HG03378 (cell line): ENCODE measurements at regions not wholly inside any gene's neighbourhood (a gene's known extent, or its start where the extent isn't known, plus 50 kb on each side); places are given as distances from the start of the nearest gene placed in this dataset.
"Not testable (repeated sequence)": the region's sequence is repeated elsewhere in the genome, so short reads cannot be mapped to it uniquely, and the experiment has no call there.

Source experiments
- ATAC-seq: cut with Tn5 transposase; IDR thresholded peaks from one replicate; pipeline ENCODE4 v1.9.1; 2021; ENCODE audit warnings: mild to moderate bottlenecking, moderate library complexity; ENCODE audit not compliant: unreplicated experiment

DNA sequence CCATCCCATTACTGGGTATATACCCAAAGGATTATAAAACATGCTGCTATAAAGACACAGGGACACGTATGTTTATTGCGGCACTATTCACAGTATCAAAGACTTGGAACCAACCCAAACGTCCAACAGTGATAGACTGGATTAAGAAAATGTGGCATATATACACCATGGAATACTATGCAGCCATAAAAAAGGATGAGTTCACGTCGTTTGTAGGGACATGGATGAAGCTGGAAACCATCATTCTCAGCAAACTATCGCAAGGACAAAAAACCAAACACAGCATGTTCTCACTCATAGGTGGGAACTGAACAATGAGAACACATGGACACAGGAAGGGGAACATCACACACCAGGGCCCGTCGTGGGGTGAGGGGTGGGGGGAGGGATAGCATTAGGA, 106.1 kb downstream of the CHD1L start:
- ATAC-seq: not testable (repeated sequence)

DNA sequence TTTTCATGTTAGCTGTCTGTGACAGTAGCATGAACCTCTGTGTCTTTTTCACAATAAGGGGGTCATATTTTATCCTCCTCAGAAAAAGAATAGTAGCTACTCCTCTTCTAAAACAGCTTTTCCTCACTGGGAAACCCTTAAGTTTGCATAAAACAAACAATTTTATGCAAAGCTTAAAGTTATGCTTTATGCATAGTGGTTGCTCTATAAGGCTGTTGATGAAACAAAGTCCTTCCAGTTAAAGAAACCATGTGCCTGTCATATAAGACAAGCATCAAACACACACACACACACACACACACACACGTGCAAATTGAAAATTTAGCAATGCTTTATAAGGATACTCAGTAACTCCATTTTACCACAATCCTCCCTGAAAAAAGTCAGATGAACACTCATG, 107.0 kb downstream of the CHD1L start:
- no peak for ATAC-seq

- no peak for ATAC-seq
Observed at GRCh38 chr1:147351140-147351835, 108.8 kb downstream of the CHD1L start.

GRCh38 chr1:147377263-147378246, 135.1 kb downstream of the CHD1L start:
- no peak for ATAC-seq

DNA sequence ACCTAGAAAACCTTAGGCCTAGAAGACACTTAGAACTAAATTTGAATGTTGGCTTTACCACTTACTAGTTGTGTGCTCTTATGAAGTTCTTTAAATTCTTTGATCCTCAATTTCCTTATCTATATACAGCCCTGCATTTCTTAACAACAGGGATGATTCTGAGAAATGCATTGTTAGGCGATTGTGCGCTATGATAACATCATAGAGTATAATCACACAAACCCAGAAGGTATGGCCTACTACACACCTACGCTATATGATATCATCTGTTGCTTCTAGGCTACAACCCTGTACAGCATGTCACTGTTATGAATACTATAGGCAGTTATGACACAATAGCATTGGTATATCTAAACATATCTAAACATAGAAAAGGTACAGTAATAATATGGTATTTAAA, 137.4 kb downstream of the CHD1L start:
- ATAC-seq: no peak

DNA sequence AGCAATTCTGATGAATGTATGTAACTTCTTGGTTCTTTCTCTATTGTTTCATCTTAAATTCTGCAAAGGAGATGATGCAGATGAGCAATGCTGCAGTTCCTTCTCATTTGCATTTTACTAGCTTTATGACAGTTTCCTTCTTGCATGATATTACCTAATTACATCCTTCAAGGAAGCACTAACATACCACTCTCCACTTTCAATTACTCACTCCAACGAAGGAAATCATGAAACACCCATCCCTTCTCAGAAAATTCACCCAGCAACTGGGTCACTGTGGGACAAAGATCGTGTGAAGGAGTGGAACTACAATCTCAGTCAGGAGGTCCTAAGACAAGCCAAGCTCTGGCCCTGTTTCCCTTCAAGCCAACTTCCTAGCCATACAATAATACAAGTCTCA, 142.3 kb downstream of the CHD1L start:
- ATAC-seq: no peak

GRCh38 chr1:147388969-147389368, 146.5 kb downstream of the CHD1L start:
- no peak for ATAC-seq

DNA sequence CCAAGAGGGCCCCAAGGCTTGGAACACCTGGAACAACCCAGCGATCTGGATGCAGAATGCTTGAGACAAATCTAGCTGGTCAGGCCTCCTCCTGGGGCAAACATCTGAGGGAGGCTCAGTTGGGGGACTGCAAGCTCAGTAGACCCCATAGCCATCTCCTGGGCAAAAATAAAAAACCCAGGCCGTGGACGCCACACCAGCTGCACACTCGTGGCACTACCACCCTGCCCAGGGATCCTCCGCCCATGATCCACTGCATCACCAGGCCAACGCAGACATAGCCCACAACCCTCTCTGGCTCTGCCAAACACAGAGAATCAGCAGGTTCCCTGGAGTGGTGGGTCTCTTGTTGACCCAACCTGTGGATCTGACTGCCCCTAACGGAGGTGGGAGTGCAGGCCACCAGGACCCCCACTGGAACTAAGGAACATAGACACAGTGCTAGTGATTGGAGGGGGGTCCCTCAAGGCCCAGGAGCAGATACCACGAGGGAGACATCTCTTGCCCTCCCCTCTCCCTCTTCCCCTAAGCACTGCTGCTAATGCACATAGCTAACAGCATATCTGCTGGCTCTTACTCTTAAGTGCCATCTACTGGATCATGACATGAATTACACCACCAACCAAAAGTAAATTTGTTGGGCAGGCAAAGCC, 147.2 kb downstream of the CHD1L start:
- peak; percentile 56 for ATAC-seq

DNA sequence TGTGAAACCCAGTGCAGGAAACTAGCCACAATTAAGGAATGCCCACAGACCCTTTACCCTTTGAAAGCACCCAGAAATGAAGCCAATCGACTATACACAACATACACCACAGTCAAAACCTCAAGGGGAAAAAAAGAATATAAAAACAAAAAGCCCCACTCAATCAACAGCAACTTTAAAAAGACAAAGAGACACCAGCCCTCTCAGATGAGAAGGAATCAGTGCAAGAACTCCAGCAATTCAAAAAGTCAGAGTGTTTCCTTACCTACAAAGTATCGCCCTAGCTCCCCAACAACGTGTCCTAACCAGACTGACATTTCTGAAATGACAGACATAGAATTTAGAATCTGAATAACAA, 147.7 kb downstream of the CHD1L start:
- ATAC-seq: no peak

- ATAC-seq: no peak
Observed at GRCh38 chr1:147391114-147391513, 148.6 kb downstream of the CHD1L start.

DNA sequence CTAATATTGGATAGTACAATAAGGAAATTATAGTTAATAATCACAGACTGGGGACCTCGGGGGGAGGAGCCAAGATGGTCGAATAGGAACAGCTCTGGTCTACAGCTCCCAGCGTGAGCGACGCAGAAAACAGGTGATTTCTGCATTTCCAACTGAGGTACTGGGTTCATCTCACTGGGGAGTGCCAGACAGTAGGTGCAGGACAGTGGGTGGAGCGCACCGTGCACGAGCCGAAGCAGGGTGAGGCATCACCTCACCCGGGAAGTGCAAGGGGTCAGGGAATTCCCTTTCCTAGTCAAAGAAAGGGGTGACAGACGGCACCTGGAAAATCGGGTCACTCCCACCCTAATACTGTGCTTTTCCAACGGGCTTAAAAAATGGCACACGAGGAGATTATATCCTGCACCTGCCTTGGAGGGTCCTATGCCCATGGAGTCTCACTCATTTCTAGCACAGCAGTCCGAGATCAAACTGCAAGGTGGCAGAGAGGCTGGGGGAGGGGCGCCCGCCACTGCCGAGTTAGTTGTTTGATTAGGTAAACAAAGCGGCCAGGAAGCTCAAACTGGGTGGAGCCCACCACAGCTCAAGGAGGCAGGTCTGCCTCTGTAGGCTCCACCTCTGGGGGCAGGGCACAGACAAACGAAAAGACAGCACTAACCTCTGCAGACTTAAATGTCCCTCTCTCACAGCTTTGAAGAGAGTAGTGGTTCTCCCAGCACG, 138.8 kb upstream of the BCL9 start:
- ATAC-seq: not testable (repeated sequence)

DNA sequence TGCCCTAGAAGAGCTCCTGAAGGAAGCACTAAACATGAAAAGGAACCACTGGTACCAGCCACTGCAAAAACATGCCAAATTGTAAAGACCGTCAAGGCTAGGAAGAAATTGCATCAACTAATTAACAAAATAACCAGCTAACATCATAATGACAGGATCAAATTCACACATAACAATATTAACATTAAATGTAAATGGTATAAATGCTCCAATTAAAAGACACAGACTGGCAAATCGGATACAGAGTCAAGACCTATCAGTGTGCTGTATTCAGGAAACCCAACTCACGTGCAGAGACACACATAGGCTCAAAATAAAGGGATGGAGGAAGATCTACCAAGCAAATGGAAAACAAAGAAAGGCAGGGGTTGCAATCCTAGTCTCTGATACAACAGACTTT, 137.0 kb upstream of the BCL9 start:
- ATAC-seq: not testable (repeated sequence)

GRCh38 chr1:147409886-147410285, 131.4 kb upstream of the BCL9 start:
- ATAC-seq: no peak

DNA sequence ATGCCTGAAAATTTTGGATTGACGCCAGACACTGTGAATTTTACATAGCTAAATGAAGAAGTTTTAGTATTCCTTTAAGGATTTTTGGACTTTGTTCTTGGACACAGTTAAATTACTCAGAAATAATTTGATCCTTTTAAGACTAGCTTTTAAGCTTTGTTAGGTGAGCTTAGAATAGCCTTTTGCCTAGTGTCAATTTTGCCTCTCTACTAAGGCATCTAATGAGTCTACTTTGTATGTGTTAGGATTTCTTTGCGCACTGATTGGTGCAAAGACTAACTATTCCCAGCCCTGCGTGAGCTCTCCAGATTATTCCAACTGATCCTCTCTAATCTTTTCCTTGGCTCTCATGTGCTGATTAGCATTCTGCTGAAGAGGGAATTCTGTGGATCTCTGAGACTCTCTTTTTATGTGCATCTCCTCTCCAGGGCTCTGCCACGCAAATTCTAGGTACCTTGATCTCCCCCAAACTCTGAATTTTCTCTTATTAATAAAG, 128.1 kb upstream of the BCL9 start:
- no peak for ATAC-seq

DNA sequence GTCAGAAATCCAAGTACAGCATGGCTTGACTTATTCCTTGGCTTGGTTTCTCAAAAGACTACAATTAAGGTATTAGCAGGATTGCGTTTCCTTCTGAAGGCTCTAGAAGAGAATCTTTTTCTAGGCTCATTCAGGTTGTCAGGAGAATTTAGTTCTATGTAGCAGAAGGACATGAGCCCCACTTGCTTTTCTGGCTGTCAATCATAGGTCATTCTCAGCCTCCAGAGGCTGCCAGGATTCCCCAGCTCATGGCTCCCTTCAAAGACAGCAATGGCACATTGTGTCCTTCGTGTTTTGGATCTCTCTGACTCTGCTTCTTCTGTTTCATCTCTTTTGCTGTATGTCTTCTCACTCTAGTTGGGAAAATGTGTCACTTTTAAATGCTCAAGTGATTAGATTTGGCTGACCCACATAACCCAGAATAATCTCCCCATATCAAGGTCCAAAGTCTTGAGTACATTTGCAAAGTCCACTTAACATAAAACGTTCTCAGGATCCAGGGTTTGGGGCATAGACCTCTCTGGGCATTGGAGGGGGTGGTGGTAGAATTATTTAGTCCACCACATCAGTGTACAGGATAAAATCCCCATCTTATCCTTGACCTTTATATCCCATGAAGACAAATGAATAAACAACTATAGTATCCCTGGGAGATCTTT, 126.7 kb upstream of the BCL9 start:
- no peak for ATAC-seq

DNA sequence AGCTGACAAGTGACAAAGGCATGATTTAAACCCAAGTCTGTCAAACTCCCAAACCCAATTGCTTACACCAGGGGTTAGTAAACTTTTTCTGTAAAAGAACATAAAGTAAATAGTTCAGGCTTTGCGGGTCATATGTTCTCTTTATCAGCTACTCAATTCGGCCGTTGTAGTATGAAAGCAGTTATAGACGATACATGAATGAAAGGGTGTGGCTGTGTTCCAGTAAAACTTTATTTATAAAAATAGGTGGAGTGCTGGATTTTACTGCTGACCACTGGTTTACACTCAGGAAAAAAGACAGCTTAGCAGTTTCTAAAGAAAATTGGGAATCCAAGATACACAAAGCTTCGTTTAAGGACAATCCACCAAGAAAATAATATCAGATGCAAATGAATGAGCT, 124.3 kb upstream of the BCL9 start:
- no peak for ATAC-seq

DNA sequence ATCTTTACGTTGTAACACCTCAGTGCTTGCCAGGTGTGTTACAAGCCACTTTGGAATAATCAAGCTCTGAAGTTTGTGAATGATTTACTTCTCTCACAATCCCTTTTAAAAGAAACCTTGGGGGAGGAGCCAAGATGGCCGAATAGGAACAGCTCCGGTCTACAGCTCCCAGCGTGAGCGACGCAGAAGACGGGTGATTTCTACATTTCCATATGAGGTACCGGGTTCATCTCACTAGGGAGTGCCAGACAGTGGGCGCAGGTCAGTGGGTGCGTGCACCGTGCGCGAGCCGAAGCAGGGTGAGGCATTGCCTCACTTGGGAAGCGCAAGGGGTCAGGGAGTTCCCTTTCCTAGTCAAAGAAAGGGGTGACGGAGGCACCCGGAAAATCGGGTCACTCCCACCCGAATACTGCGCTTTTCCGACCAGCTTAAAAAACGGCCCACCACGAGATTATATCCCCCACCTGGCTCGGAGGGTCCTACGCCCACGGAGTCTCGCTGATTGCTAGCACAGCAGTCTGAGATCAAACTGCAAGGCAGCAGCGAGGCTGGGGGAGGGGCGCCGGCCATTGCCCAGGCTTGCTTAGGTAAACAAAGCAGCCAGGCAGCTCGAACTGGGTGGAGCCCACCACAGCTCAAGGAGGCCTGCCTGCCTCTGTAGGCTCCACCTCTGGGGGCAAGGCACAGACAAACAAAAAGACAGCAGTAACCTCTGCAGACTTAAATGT, 118.0 kb upstream of the BCL9 start:
- ATAC-seq: not testable (repeated sequence)

GRCh38 chr1:147434921-147435320, 106.4 kb upstream of the BCL9 start:
- no peak for ATAC-seq

DNA sequence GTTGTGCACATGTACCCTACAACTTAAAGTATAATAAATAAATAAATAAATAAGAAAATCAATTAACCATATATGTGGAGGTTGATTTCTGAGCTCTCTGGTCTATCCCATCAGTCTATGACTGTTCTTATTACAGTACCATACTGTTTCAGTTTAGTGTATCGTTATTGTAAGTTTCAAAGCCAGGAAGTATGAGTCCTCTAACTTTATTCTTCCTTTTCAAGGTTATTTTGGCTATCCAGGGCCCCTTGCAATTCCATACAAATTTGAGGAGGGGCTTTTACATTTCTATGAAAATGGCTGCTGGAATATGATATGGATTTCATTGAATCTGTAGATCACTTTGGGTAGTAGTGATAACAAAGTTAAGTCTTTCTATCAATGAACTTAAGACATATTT, 96.9 kb upstream of the BCL9 start:
- no peak for ATAC-seq

DNA sequence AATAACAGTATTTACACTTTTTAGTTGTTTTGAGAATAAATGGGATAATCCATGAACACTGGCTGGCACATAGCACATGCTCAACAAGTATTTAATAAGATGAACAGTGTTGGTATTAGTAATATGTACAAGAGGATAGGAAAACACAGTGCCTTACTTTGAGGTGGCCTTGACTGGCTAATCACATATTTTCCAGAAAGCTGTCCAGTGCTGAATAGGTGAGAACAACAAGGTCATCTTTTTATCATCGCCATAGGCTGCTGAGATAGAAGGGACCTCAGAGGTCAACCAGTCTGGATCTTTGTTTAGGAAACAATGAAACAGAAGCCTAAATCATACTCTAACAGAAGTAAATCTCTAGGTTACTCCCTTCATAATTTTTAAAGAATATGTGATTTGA, 89.7 kb upstream of the BCL9 start:
- no peak for ATAC-seq
